ENCODE measurements at regions not wholly inside any gene's neighbourhood (a gene's known extent, or its start where the extent isn't known, plus 50 kb on each side); places are given as distances from the start of the nearest gene placed in this dataset.

GRCh38 chr16:6562986-6563385 lies 769.7 kb upstream of the RBFOX1 start:
- TF ChIP-seq ZNF143 (CRISPR knock-in tag; IDR thresholded peaks at IDR 0.05) (no peak), ETV6 (CRISPR knock-in tag; conservative IDR thresholded peaks at IDR 0.05) (no peak), ZNF24 (IDR thresholded peaks at IDR 0.05) (no peak), ATF7 (IDR thresholded peaks at IDR 0.05) (no peak), ATF7 (CRISPR knock-in tag; IDR thresholded peaks at IDR 0.05) (no peak)
- TF ChIP-seq, protein P1, sequence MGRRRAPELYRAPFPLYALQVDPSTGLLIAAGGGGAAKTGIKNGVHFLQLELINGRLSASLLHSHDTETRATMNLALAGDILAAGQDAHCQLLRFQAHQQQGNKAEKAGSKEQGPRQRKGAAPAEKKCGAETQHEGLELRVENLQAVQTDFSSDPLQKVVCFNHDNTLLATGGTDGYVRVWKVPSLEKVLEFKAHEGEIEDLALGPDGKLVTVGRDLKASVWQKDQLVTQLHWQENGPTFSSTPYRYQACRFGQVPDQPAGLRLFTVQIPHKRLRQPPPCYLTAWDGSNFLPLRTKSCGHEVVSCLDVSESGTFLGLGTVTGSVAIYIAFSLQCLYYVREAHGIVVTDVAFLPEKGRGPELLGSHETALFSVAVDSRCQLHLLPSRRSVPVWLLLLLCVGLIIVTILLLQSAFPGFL (CRISPR knock-in tag; IDR thresholded peaks at IDR 0.05), result no peak
- TF ChIP-seq, protein P2, sequence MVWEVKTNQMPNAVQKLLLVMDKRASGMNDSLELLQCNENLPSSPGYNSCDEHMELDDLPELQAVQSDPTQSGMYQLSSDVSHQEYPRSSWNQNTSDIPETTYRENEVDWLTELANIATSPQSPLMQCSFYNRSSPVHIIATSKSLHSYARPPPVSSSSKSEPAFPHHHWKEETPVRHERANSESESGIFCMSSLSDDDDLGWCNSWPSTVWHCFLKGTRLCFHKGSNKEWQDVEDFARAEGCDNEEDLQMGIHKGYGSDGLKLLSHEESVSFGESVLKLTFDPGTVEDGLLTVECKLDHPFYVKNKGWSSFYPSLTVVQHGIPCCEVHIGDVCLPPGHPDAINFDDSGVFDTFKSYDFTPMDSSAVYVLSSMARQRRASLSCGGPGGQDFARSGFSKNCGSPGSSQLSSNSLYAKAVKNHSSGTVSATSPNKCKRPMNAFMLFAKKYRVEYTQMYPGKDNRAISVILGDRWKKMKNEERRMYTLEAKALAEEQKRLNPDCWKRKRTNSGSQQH (CRISPR knock-in tag; IDR thresholded peaks at IDR 0.05; ENCODE audit: low read depth), result no peak

All from HepG2 (cell line).